ENCODE measurements at regions not wholly inside any gene's neighbourhood (a gene's known extent, or its start where the extent isn't known, plus 50 kb on each side); places are given as distances from the start of the nearest gene placed in this dataset.
A peak's percentile ranks its signal among the peaks of the same experiment; 100 is the strongest.
"Not testable (repeated sequence)": the region's sequence is repeated elsewhere in the genome, so short reads cannot be mapped to it uniquely, and the experiment has no call there.

DNA sequence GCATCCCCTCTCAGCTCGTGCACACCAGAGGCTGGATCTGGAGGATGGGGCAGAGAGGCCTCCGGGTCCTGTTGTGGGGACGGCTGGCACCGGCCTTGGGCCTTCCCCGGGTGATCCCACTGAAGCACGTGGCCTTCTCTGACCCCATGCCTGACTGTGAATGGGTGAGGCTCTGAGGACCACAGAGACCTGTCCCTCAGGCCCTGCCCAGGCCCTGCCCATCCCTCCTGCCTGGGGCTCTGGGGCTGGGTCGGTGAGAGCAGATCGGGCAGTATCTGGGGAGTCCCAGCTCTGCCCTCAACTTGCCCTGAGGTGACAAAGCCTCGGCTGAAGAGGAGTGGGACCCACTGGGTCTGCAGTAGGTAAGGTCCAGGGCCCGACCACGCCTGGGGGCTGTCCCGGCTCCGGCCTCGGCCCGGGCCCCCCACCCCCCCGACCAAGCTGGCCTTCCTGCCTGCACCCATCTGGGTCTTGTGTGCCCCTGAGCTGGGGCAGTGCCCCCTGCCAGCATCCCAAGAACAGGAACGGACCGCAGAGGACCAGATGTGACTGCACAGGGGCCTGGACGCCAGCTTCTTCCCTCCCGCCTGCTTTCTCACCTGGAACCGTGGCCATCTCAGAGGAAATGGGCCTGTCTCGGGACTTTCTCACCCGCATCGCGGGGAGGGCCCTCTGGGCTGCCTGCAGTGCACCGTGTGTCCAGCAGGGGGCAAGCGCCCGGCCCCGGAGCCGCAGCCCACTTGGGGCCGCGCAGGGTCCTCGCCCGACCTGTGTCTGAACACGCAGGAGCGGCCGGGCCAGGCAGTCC lies 255.9 kb downstream of the PARP8 start:
- DNase-seq (ENCODE audit: low read depth, low spot score); H3K4me3 ChIP-seq (ENCODE audit: low read depth, low read length); in situ Hi-C loops (cut with HindIII; ENCODE audit: low sequenced_read_pairs): not testable (repeated sequence)
- TF ChIP-seq, protein P1, sequence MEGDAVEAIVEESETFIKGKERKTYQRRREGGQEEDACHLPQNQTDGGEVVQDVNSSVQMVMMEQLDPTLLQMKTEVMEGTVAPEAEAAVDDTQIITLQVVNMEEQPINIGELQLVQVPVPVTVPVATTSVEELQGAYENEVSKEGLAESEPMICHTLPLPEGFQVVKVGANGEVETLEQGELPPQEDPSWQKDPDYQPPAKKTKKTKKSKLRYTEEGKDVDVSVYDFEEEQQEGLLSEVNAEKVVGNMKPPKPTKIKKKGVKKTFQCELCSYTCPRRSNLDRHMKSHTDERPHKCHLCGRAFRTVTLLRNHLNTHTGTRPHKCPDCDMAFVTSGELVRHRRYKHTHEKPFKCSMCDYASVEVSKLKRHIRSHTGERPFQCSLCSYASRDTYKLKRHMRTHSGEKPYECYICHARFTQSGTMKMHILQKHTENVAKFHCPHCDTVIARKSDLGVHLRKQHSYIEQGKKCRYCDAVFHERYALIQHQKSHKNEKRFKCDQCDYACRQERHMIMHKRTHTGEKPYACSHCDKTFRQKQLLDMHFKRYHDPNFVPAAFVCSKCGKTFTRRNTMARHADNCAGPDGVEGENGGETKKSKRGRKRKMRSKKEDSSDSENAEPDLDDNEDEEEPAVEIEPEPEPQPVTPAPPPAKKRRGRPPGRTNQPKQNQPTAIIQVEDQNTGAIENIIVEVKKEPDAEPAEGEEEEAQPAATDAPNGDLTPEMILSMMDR (IDR thresholded peaks at IDR 0.05; ENCODE audit: low read depth, low read length) = peak; percentile 20

DNA sequence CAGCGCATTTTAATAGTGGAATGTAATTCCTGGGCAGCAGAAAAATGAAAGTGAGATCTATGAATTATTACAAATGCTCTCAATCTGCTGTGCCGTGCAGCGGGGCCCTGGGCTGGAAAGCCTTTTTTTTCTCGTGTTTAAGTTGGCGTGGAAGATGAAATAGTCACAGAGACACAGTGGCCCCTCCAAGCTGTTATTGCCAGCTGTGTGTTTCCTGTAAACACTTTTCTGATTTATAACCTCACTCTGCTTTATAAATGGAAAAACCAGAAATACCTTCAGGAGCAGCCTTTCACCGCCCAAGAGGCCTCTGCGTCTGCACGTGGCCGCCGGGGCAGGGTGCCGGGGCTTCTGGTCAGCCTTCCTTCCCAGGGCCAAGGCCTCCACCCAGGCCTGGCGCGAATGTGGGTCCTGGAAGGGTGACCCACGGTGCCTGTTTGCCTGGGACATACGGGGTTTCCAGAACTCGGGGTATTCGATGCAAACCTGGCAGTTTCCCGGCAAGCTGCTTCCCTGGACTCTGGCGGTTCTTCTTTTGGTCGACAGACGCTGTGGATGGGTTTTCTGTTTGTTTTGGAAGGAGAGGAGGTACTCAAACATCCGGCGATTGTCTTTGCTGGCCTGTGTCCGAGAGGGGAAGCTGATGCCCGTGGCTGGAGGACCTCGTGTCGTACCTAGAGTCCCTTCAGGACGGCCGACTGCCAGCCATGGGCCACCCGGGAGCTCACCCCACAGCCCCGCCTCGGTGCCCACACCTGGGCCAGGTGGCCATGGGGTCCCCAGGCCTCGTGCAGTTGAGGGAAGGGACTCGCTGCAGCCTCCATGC lies 256.7 kb downstream of the PARP8 start:
- TF ChIP-seq, protein P1 (IDR thresholded peaks at IDR 0.05; ENCODE audit: low read depth, low read length) = no peak
- no peak for DNase-seq (ENCODE audit: low read depth, low spot score)
- in situ Hi-C loops (cut with HindIII; ENCODE audit: low sequenced_read_pairs) = no loop called here
- H3K4me3 ChIP-seq (ENCODE audit: low read depth, low read length) = no peak overlapping the region

GRCh38 chr5:50923768-50924494 lies 257.5 kb downstream of the PARP8 start:
- TF ChIP-seq, protein P1 (IDR thresholded peaks at IDR 0.05; ENCODE audit: low read depth, low read length) = no peak
- no peak overlapping the region for H3K4me3 ChIP-seq (ENCODE audit: low read depth, low read length)
- DNase-seq (ENCODE audit: low read depth, low spot score) = no peak
- in situ Hi-C loops (cut with HindIII; ENCODE audit: low sequenced_read_pairs) = no loop called here

DNA sequence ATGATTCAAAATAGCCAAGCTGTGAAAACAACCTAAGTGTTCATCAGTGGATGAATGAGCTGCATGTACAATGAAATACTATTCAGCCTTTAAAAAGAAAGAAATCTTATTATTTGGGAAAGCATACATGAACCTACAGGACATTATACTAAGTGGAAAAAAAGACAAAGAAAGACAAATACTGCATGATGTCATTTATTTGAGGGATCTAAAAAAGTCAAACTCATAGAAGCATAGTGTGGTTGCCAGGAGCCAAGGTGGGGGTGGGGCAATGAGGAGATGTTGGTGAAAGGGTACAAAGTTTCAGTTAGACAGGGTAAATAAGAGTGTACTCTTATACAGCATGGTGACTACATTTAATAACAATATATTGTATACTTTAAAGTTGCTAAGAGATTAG lies 261.5 kb downstream of the PARP8 start:
- in situ Hi-C loops (cut with HindIII; ENCODE audit: low sequenced_read_pairs) = no loop called here
- TF ChIP-seq, protein P1 (IDR thresholded peaks at IDR 0.05; ENCODE audit: low read depth, low read length) = no peak
- no peak for DNase-seq (ENCODE audit: low read depth, low spot score)
- no peak overlapping the region for H3K4me3 ChIP-seq (ENCODE audit: low read depth, low read length)

DNA sequence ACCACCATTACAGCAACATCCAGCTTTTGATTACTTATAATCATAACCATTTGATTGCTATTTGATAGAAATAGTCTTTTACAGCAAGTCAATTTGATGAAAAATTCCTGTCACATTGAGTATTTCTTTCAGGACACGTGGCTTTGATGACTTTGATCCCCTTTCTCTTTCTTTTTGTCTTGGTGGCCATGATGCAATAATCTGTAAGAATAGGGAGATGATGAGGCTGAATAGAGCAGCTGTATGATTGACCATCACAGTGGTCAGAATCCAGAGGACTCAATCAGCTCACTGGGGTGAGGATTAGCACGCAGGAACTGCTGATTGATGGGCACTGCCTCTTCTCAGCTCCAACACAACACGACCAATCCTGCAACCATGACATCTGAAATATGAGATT lies 262.7 kb downstream of the PARP8 start:
- TF ChIP-seq, protein P1 (IDR thresholded peaks at IDR 0.05; ENCODE audit: low read depth, low read length) = no peak
- no peak overlapping the region for H3K4me3 ChIP-seq (ENCODE audit: low read depth, low read length)
- in situ Hi-C loops (cut with HindIII; ENCODE audit: low sequenced_read_pairs) = no loop called here
- no peak for DNase-seq (ENCODE audit: low read depth, low spot score)

GRCh38 chr5:50934343-50934742 lies 267.9 kb downstream of the PARP8 start:
- in situ Hi-C loops (cut with HindIII; ENCODE audit: low sequenced_read_pairs) = no loop called here
- H3K4me3 ChIP-seq (ENCODE audit: low read depth, low read length) = no peak overlapping the region
- TF ChIP-seq, protein P1 (IDR thresholded peaks at IDR 0.05; ENCODE audit: low read depth, low read length) = no peak
- no peak for DNase-seq (ENCODE audit: low read depth, low spot score)

Measured in astrocyte of the spinal cord (primary cell).